GM21528 (cell line): ENCODE measurements at regions not wholly inside any gene's neighbourhood (a gene's known extent, or its start where the extent isn't known, plus 50 kb on each side); places are given as distances from the start of the nearest gene placed in this dataset.

Experiments used
- ATAC-seq: cut with Tn5 transposase; IDR thresholded peaks from one replicate; pipeline ENCODE4 v1.9.1; 2021; ENCODE audit warnings: mild to moderate bottlenecking, moderate library complexity; ENCODE audit not compliant: unreplicated experiment, low FRiP score

DNA sequence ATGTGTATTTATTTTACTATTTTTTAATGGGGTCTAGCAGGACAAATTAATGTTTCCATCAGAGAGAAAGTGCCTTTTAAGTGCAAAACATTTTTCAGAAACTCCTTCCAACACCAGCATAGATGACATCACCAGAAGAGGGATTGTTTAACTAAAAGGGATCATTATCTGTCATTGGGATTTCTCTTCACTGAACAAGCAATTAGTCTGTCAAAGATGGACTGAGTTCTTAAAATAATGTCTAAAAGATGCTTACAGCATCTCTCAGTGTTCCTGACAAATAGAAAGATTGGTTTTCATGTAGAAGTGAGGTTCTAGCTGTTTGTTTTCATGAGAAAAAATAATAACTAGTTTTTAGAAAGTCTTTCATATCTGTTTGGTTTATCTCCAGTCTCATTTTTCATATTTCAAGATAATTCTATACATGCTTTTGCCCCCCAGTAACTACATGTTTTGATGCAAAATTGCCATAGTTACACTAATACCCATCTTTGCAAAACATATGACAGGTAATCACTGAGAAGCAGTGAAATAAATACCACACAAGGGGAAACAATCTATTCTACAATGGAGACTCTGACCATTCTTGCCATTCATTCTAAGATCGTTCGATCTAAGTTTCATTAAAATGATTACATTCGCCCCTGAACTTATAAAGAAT lies 850.3 kb downstream of the GALC start:
- no peak for ATAC-seq

- no peak for ATAC-seq
These were observed 851.2 kb downstream of the GALC start for GRCh38 chr14:87141801-87142200.

- no peak for ATAC-seq
These were observed 853.7 kb downstream of the GALC start for GRCh38 chr14:87139299-87139698.

DNA sequence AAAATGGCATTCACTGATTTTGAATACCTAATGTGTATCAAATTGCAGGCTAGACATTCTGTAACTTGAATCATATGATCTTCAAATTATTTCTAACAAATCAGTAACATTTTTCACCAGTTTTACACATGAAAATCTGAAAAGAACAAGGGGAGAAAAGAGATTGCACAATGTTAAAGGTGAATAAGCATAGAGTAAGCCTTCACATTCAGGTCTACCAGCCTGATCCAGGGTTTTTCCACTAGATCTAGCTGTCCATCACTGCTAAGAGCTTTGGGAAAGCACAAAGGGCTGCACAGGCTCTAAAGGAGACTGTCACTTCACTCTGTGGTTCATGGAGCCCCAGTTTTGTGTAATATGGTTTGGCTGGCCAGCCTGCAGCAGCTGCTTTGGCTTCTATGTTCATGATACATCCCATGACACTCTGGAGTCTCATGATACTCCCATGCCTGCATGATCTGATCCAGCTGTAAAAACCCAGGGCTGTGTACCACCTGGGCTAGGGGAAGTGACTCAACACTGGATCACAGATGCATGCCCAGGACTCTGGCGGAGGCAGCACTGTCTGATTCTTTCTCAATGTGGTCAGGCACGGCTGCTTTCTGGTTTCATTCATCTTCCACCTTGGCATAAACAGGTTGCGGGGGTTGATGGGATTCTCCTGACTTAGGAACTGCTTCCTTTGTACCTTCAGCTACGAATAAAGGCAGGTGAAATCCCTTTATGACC lies 859.7 kb downstream of the GALC start:
- no peak for ATAC-seq

- no peak for ATAC-seq
These were observed 861.1 kb downstream of the GALC start for GRCh38 chr14:87131879-87132278.

GRCh38 chr14:87122166-87122565 lies 870.8 kb downstream of the GALC start:
- no peak for ATAC-seq

DNA sequence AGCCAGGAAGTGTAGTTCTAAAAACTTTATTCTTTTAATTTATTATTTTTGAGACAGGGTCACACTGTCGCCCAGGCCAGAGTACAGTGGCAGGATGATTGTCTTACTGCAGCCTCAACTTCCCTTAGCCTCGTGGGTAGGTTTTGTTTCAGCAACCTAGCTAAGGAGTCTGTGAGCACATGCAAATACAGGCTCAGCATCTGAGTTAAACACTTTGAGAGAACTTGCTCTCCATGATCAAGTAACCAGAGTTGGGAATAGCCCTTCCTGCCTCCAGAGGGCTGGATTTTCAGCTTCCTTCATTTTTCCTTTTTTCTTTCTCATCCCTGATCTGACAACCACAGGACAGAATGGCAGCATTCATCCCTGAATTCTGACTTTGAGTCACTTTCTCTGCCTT lies 871.3 kb downstream of the GALC start:
- no peak for ATAC-seq

GRCh38 chr14:87115234-87115633 lies 877.7 kb downstream of the GALC start:
- no peak for ATAC-seq

DNA sequence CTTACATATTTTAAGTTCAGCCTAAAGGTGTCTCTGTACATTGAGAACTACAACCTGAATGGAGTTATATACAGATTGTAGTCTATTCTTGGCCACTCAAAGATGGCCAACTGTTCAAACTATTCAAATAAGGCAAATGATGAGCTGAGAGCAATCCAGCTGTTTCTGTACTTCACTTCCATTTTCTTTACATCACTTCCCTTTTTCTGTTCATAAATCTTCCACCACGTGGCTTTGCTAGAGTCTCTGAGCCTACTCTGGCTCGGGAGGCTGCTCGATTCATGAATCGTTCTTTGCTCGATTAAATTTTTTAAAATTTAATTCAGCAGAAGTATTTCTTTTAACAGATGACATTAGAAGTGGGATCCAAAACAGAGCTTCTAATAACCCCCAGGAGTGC lies 879.7 kb downstream of the GALC start:
- no peak for ATAC-seq

DNA sequence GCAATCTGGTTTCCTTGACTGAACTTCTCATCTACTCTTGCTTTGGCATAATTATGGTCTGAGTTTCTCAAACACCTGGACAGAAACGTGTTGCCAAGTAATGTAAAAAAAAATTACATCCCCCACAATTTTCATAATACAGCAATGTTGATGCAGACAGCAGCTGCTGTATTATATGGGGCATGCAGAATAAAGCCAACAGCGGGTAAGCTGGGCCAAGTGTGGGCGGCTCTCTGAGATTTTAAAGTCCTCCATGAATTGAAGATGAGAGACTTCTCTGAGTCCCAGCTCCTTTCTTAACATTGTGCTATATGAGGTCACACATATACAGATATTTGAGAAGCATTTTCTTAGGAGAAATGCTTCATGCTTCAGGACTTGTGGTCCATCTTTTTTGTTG lies 881.2 kb downstream of the GALC start:
- ATAC-seq, result no peak

DNA sequence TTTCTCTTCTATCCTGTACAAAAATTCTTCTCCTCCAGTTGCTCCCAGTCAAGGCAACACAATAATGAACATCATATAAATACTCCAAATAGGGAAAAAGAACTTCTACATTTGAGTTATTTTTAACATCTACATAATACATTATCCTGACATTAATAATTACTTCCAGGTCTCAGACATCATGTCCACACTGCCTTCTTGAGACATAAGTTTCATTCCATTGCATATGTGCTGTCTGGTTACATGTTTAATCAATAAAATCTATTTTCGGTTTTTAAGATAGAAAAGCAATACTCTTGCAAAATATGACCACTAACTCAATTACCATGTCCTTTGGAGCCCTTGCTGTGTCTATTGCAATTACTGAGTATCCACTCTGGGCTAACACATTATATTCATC lies 881.9 kb downstream of the GALC start:
- no peak for ATAC-seq

DNA sequence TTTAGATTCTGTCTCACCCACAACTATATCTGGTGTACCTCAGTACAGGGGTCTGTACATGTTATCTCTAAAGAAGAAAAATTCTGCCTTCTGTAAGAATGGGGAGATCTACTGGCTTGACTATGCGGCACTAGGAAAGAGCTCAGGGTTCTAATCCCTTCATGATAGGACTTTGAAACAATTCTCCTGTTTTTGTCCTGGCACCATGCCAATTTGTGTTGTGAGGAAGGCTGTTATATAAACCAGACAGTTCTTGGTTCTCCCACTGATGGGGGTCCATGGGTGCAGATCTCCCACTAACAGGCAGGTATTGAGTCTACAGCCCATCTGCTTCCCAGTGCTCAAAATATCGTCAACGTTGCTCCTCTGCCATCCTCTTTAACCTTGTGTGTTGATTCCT lies 883.7 kb downstream of the GALC start:
- ATAC-seq, result no peak

- ATAC-seq, result no peak
These were observed 884.3 kb downstream of the GALC start for GRCh38 chr14:87108726-87109125.

GRCh38 chr14:87102811-87103378 lies 890.1 kb downstream of the GALC start:
- ATAC-seq, result no peak

- ATAC-seq, result no peak
These were observed 896.0 kb downstream of the GALC start for GRCh38 chr14:87097015-87097414.

GRCh38 chr14:87094913-87095312 lies 898.1 kb downstream of the GALC start:
- no peak for ATAC-seq

- ATAC-seq, result no peak
These were observed 904.4 kb downstream of the GALC start for GRCh38 chr14:87088588-87088987.

GRCh38 chr14:87087881-87088280 lies 905.1 kb downstream of the GALC start:
- no peak for ATAC-seq

- ATAC-seq, result no peak
These were observed 908.1 kb downstream of the GALC start for GRCh38 chr14:87084908-87085307.

DNA sequence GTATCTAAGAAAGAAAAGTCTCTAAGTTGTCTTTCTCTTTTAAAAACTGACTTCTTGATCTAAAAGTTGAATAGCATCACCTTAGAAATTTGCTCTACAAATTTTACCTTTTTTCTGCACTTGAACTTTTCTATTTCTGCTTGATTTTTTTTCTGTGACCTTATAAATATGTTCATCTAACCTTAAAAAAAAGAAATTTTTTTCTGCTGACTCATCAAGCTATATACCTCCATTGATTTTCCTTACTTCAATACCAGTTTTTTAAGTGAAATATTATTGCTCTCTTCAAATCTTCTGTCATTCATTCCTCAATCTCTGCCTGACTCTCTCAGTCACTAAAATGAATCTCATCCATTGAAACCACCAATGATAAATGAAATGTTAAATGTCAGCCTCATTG lies 910.1 kb downstream of the GALC start:
- ATAC-seq, result no peak

- ATAC-seq, result no peak
These were observed 912.0 kb downstream of the GALC start for GRCh38 chr14:87081004-87081403.

DNA sequence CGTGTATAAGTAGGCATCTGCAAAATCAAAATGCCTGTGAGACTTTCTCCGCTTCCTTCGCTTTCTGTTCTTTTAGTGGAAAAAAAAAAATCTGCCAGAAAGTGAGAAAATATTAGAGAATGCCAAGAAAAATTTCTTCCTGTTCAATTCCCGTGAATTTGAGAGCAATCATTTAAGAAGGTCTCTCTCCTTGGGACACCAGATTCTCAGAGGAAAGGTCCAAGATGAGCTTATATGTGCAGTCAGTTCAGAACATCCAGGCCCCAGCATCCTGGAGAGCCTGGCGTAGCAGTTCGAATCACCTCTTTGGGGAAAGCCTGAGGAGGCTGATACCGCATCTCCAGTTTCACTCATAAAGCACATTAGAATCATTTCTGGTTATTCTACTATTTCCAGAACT lies 912.8 kb downstream of the GALC start:
- ATAC-seq, result no peak
